HUES64 (cell line): ENCODE measurements at regions not wholly inside any gene's neighbourhood (a gene's known extent, or its start where the extent isn't known, plus 50 kb on each side); places are given as distances from the start of the nearest gene placed in this dataset.

ENCODE experiments used
- H3K27ac ChIP-seq: 2 replicates; pipeline ENCODE4 v1.7.0; 2013; ENCODE audit warnings: low read depth, low read length, inconsistent platforms
- H3K27me3 ChIP-seq: 2 replicates; pipeline ENCODE4 v1.6.1; 2013; ENCODE audit warnings: mild to moderate bottlenecking, low read length; ENCODE audit not compliant: insufficient read depth
- H3K36me3 ChIP-seq: 2 replicates; pipeline ENCODE4 v1.6.1; 2013; ENCODE audit warnings: mild to moderate bottlenecking, low read length; ENCODE audit not compliant: insufficient read depth
- H3K4me1 ChIP-seq: 2 replicates; pipeline ENCODE4 v1.6.1; 2013; ENCODE audit warnings: mild to moderate bottlenecking, low read length, moderate library complexity; ENCODE audit not compliant: insufficient read depth
- H3K4me3 ChIP-seq: 2 replicates; pipeline ENCODE4 v1.5.1; 2013; ENCODE audit warnings: mild to moderate bottlenecking, low read length, moderate library complexity
- H3K9ac ChIP-seq: 2 replicates; pipeline ENCODE4 v1.6.1; 2013; ENCODE audit warnings: mild to moderate bottlenecking, low read depth, low read length
- H3K9me3 ChIP-seq: 2 replicates; pipeline ENCODE4 v1.6.1; 2013; ENCODE audit warnings: low read depth, low read length; ENCODE audit not compliant: insufficient read depth
- WGBS: fragments of 150-250, 120-280 bp; methylation state at CpG from one replicate; pipeline ENCODE4 v1.1.7; 2013; ENCODE audit warnings: missing lambda C conversion rate; 5-methylcytosine and 5-hydroxymethylcytosine counted together

DNA sequence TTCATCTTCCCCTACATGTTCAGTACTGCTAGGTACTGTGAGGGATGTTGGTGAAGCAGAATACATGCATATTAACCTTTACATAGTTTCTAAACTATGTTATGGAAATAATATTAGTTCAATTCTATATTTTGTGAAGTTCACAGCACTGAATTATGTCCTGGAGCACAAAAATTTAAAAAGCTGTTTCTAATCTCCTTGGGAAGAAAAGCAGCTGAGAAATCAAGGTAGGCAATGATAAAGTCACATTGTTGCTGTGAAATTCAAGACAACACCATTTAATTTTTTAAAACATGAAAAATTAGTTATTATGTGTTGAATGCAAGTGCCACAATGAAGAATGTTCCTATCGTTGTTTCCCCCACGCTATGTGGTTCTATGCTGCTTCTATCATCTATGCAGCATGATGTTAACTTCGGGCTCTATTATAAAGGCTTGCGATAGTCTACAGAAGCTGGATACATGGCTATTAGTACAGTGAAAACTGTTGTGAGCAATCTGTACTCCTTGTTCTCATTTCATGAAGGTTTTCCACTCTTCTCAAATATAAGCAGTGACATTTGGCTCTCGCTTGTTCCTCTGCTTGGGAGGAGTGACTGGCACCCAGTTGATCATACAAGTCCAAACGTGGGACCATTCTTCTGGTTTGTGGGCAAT is 164.3 kb downstream of the AASDHPPT start:
- Histone ChIP-seq H3K9ac (no peak overlapping the region), H3K4me3 (no peak overlapping the region), H3K9me3 (peaks cover 14% of the 10 kb centered on the region), H3K27ac (no peak overlapping the region), H3K27me3 (no peaks in the 10 kb centered on the region), H3K36me3 (no peaks in the 10 kb centered on the region), H3K4me1 (no peaks in the 10 kb centered on the region)
- WGBS: 96% methylated on average over 6 of the region's 6 CpGs

DNA sequence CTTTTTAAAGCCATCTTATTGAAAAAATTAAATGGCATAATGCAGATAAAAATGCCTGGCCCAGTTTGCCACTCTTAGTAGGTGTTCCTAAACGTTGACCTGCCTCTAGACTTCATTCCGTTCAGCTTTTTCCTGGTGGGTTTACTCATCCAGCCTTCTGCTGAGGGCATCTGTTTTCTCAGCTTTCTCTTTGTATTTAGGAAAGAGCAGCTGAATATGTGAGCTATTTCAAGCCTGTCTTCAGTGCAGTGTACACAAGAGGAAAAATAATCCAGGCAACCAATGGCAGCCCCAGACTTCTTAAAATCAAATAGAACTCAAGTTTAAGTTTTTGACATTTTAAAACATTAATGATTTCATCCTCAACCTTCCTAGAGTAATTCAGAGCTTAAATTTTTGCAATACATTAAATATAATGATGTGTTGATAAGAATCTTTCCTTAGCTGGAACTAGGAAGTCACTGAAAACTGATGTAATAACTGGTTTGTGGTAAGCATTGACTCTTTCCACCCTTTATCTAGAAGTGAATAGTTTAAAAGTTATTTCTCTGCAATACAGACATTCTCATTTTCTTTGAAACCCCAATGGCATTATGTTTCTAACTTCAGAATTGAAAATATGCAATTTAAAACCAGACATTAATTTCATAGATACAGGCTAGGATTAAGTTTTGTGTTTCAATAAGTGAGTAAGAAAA is 165.4 kb downstream of the AASDHPPT start:
- H3K4me3 ChIP-seq: no peak overlapping the region
- H3K27me3 ChIP-seq: no peaks in the 10 kb centered on the region
- H3K9ac ChIP-seq: no peak overlapping the region
- peaks cover 24% of the 10 kb centered on the region for H3K9me3 ChIP-seq
- no peaks in the 10 kb centered on the region for H3K36me3 ChIP-seq
- H3K27ac ChIP-seq: no peak overlapping the region
- 94% methylated on average over 2 of the region's 2 CpGs for WGBS
- H3K4me1 ChIP-seq: no peaks in the 10 kb centered on the region

DNA sequence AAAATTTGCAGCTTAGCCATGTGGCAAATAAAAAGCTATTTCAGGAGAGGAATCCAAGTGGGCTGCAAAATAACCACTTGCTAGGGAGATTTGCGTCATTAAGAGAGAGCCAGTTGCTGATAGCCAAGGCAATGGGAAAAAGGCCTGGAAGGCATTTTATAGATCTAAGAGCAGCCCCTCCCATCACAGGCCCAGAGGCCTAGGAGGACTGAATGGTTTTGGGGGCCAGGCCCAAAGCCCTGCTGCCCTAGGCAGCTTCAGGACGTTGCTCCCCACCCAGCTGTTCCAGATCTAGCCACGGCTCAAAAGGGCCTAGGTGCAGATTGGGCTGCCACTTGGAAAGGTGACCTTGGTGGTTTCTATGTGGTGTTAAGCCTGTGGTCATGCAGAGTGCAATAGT is 169.0 kb downstream of the AASDHPPT start:
- Histone ChIP-seq H3K4me3 (no peak overlapping the region), H3K27me3 (no peaks in the 10 kb centered on the region), H3K36me3 (no peaks in the 10 kb centered on the region), H3K9ac (no peak overlapping the region), H3K27ac (no peak overlapping the region), H3K9me3 (peaks cover 24% of the 10 kb centered on the region), H3K4me1 (peaks cover 14% of the 10 kb centered on the region)
- 93% methylated on average over 3 of the region's 3 CpGs for WGBS

DNA sequence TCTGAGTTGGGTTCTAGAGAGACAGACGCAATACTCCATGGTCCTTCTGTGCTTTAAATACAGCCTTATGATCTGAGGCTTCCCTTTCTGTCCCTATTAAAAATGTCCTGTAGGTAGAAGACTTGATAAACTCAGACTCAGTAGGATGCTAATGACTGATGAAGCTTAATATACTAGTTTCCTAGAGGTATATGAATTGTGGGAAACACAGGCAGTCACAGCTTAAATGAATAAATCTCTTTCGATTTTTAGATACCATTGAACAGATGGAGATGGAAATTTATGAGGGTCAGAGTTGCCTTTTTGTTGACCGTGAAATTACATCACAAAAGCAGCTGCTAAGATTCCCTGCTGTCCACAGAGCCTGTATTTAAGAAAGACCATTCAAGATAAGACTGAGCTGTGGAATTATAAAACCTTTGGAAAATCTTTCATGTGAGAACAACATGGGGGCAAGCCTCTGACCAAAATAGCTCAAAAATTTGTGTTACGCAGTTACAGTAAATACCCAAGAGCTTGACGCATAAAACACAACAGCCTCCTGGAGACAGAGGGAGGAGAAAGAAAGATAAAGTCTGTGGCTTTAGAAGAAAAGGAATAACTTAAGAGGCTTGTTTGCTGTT is 172.3 kb downstream of the AASDHPPT start:
- WGBS: 80% methylated on average over 5 of the region's 5 CpGs
- Histone ChIP-seq H3K36me3 (no peaks in the 10 kb centered on the region), H3K4me1 (peaks cover 14% of the 10 kb centered on the region), H3K9ac (no peak overlapping the region; the same call in 1 of the 2 replicates), H3K4me3 (0 out of 2 replicates have a peak overlapping the region, but pooled peaks have one; percentile 6), H3K27ac (peak overlapping the region; percentile 40), H3K9me3 (peaks cover 24% of the 10 kb centered on the region), H3K27me3 (no peaks in the 10 kb centered on the region)

DNA sequence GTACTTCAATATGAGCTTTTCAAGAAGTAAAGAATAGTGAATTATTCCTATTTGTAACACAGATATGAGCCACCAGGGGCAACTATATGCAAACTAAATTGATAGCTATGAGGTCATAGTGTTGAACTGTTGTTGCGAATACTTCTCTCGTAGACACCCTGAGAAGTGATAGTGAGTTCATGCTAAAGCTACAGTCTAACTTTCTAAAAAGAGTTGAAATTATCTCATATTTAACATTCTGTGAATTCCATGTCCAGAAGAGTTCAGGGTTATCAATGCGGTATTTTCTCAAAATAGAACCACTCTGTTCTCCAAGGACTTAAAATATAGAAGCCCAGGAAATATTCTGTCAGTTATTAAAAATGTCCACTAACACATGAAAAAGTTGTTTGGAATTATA is 185.4 kb downstream of the AASDHPPT start:
- H3K9ac ChIP-seq: no peak overlapping the region
- no peaks in the 10 kb centered on the region for H3K4me1 ChIP-seq
- no peak overlapping the region for H3K4me3 ChIP-seq
- H3K27ac ChIP-seq: no peak overlapping the region
- WGBS: 100% methylated on average over 3 of the region's 3 CpGs
- H3K9me3 ChIP-seq: no peaks in the 10 kb centered on the region; the same call in 1 of the 2 replicates
- H3K27me3 ChIP-seq: no peaks in the 10 kb centered on the region
- H3K36me3 ChIP-seq: no peaks in the 10 kb centered on the region

GRCh38 chr11:106263527-106263926 is 186.1 kb downstream of the AASDHPPT start:
- Histone ChIP-seq H3K4me1 (no peaks in the 10 kb centered on the region), H3K4me3 (no peak overlapping the region), H3K9me3 (no peaks in the 10 kb centered on the region; the same call in 1 of the 2 replicates), H3K27ac (no peak overlapping the region), H3K27me3 (no peaks in the 10 kb centered on the region), H3K36me3 (no peaks in the 10 kb centered on the region), H3K9ac (no peak overlapping the region)
- 95% methylated on average over 3 of the region's 3 CpGs for WGBS

DNA sequence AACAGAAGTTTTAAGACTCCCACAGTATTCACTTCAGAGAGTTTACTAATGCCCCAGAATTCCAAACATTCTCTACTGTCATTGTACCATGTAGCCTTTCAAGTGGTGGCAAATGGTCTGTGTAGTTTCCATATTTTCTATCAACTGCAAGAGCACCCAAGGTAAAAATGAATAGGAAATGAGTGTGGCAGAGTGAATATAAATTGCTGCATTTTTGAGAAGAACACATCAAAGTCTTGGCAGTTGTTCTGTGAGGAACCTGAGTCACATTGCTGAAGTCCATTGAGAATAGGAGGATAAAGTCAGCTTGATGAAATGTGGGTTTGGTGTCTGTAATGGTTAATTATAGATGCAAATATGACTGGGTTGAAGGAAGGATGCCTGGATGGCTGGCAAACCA is 193.6 kb downstream of the AASDHPPT start:
- no peaks in the 10 kb centered on the region for H3K27me3 ChIP-seq
- H3K4me3 ChIP-seq: no peak overlapping the region
- no peak overlapping the region for H3K27ac ChIP-seq
- H3K9ac ChIP-seq: no peak overlapping the region
- H3K4me1 ChIP-seq: peaks cover 3% of the 10 kb centered on the region; the same call in 1 of the 2 replicates
- H3K9me3 ChIP-seq: peaks cover 3% of the 10 kb centered on the region
- no peaks in the 10 kb centered on the region for H3K36me3 ChIP-seq

- Histone ChIP-seq H3K27me3 (no peaks in the 10 kb centered on the region), H3K36me3 (no peaks in the 10 kb centered on the region), H3K4me1 (peaks cover 9% of the 10 kb centered on the region; the same call in 1 of the 2 replicates), H3K9me3 (peaks cover 3% of the 10 kb centered on the region), H3K9ac (no peak overlapping the region), H3K27ac (no peak overlapping the region), H3K4me3 (no peak overlapping the region)
- 93% methylated on average over 2 of the region's 2 CpGs for WGBS
Observed at GRCh38 chr11:106271686-106272085, 194.2 kb downstream of the AASDHPPT start.

GRCh38 chr11:106275151-106275550 is 197.7 kb downstream of the AASDHPPT start:
- WGBS: 95% methylated on average over 1 of the region's 1 CpG
- Histone ChIP-seq H3K9me3 (peaks cover 3% of the 10 kb centered on the region; the same call in 1 of the 2 replicates), H3K27me3 (no peaks in the 10 kb centered on the region), H3K36me3 (no peaks in the 10 kb centered on the region), H3K27ac (no peak overlapping the region), H3K4me1 (peaks cover 10% of the 10 kb centered on the region; the same call in 1 of the 2 replicates), H3K4me3 (no peak overlapping the region), H3K9ac (no peak overlapping the region)

- Histone ChIP-seq H3K4me3 (no peak overlapping the region), H3K36me3 (no peaks in the 10 kb centered on the region), H3K27ac (no peak overlapping the region), H3K9me3 (peaks cover 3% of the 10 kb centered on the region; the same call in 1 of the 2 replicates), H3K27me3 (no peaks in the 10 kb centered on the region), H3K4me1 (peaks cover 10% of the 10 kb centered on the region; the same call in 1 of the 2 replicates), H3K9ac (no peak overlapping the region)
Observed at GRCh38 chr11:106276126-106276525, 198.7 kb downstream of the AASDHPPT start.

DNA sequence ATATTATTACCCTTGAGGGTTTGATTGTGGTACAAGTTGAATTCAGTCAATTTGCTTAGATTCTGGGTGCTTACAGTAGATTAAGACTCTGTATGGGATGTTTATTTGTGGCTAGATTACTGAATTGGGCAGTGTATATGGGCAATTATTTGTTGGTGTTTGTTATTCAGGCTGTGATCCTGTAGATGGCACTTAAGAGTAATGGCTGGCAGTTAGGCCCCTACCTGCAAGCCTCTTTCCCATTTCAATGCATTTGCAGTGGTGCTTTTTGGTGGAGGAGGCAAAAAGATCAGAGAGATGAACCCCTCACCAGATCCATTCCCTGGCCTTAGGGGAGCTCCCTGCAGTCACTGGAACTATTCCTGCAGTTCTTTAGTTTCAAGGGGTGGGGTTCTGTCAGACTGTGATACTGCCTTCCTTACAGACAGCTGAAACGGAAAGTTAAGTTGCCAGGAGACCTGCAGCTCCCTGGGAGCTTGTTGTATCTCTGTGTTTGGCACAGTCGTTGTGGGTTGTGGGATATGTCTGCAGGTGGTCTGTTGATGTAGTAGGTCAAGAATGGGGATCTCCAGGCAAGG is 199.5 kb downstream of the AASDHPPT start:
- Histone ChIP-seq H3K27ac (no peak overlapping the region), H3K9me3 (peaks cover 3% of the 10 kb centered on the region; the same call in 1 of the 2 replicates)

More for the DNA sequence above, 199.5 kb downstream of the AASDHPPT start:
- Histone ChIP-seq H3K36me3 (no peaks in the 10 kb centered on the region), H3K9ac (no peak overlapping the region), H3K27me3 (no peaks in the 10 kb centered on the region), H3K4me3 (no peak overlapping the region), H3K4me1 (peaks cover 10% of the 10 kb centered on the region; the same call in 1 of the 2 replicates)
- WGBS: 42% methylated on average over 2 of the region's 2 CpGs
